Endothelial cell of umbilical vein (primary cell): ENCODE measurements at regions not wholly inside any gene's neighbourhood (a gene's known extent, or its start where the extent isn't known, plus 50 kb on each side); places are given as distances from the start of the nearest gene placed in this dataset.

Experiments
- BruUV-seq: library from RNA; stranded (reverse); fragments of 400-500 nt; replicated peaks from 2 replicates; lab custom pipeline; 2021; lab: Mats Ljungman, UMichigan
- CTCF ChIA-PET: fragments of 300-600, 350-600 bp; sonication (Branson Sonifier 250); formaldehyde crosslinking; loops from one replicate; lab custom pipeline; 2021; ENCODE audit warnings: antibody characterized with exemption, inconsistent platforms; lab: Charles Lee
- POLR2A ChIA-PET: fragments of 300-600, 350-600 bp; sonication (Branson Sonifier 250); formaldehyde crosslinking; loops from one replicate; lab custom pipeline; 2021; ENCODE audit warnings: antibody characterized with exemption, inconsistent platforms; lab: Charles Lee
- DNase-seq: peaks from one replicate; pipeline ENCODE4 v3.0.0-alpha.2; 2011; ENCODE audit warnings: low read depth, low spot score
- FAIRE-seq: peaks from 2 replicates; lab custom pipeline; 2011; peaks lifted over from hg19 to GRCh38; lab: Jason Lieb, UNC
- H2AFZ ChIP-seq: 2 replicates; pipeline ENCODE4 v1.6.0; 2012; ENCODE audit warnings: low read depth, low read length, control low read depth, inconsistent platforms
- H3K27ac ChIP-seq: 2 replicates; pipeline ENCODE4 v1.5.1; 2011; ENCODE audit warnings: low read depth, mild to moderate bottlenecking, control low read depth, low read length, moderate library complexity; ENCODE audit not compliant: insufficient read depth
- H3K27me3 ChIP-seq, 2 experiments: 2 replicates each; pipeline versions ENCODE4 v1.6.0 to v1.6.1; 2011; ENCODE audit warnings: low read length in 2 of 2, mixed read lengths in 1 of 2; ENCODE audit not compliant: control insufficient read depth in 2 of 2, insufficient read depth in 2 of 2
- H3K36me3 ChIP-seq, 2 experiments: 2 replicates in 1 of 2; 3 replicates in 1 of 2; pipeline ENCODE4 v1.5.1; 2011; ENCODE audit warnings: low read length in 2 of 2, mild to moderate bottlenecking in 1 of 2, moderate library complexity in 1 of 2; ENCODE audit not compliant: control insufficient read depth in 2 of 2, insufficient read depth in 2 of 2; ENCODE audit errors: extremely low read depth in 1 of 2
- H3K4me1 ChIP-seq: 3 replicates; pipeline ENCODE4 v1.5.1; 2011; ENCODE audit warnings: mild to moderate bottlenecking, low read length; ENCODE audit not compliant: control insufficient read depth, insufficient read depth; ENCODE audit errors: extremely low read depth
- H3K4me2 ChIP-seq: 2 replicates; pipeline ENCODE4 v1.6.1; 2011; ENCODE audit warnings: low read length, control low read depth, mixed read lengths; ENCODE audit not compliant: insufficient read depth
- H3K4me3 ChIP-seq, 3 experiments: fragments of 200-600 bp in 1 of 3; sonication (generic), shearing (Covaris generic) in 1 of 3; replicated peaks in 1 of 3; 2 replicates each; pipeline ENCODE4 v1.5.1; 2011 to 2016; ENCODE audit warnings: control low read depth in 3 of 3, low read length in 3 of 3, mild to moderate bottlenecking in 2 of 3, inconsistent platforms in 1 of 3, low read depth in 1 of 3, moderate library complexity in 1 of 3; ENCODE audit not compliant: insufficient read depth in 1 of 3
- H3K79me2 ChIP-seq: 2 replicates; pipeline ENCODE4 v1.6.0; 2012; ENCODE audit warnings: low read length, inconsistent platforms; ENCODE audit not compliant: control insufficient read depth, insufficient read depth
- H3K9ac ChIP-seq: replicated peaks from 2 replicates; pipeline ENCODE3; 2011; ENCODE audit warnings: low read length, control low read depth; ENCODE audit not compliant: insufficient read depth; ENCODE audit errors: extremely low read depth
- H3K9me1 ChIP-seq: replicated peaks from 3 replicates; pipeline ENCODE4 v1.6.0; 2011; ENCODE audit warnings: mild to moderate bottlenecking, low read length; ENCODE audit not compliant: control insufficient read depth, insufficient read depth; ENCODE audit errors: extremely low read depth
- H3K9me3 ChIP-seq: replicated peaks from 2 replicates; pipeline ENCODE4 v1.5.1; 2012; ENCODE audit warnings: low read length, inconsistent platforms; ENCODE audit not compliant: control insufficient read depth, insufficient read depth
- H4K20me1 ChIP-seq: replicated peaks from 2 replicates; pipeline ENCODE3; 2011; ENCODE audit warnings: mild to moderate bottlenecking, low read length; ENCODE audit not compliant: control insufficient read depth, insufficient read depth; ENCODE audit errors: extremely low read depth
- EZH2 ChIP-seq: IDR thresholded peaks from 2 replicates; pipeline ENCODE4 v1.6.1; 2012; ENCODE audit warnings: borderline replicate concordance, low read depth, mild to moderate bottlenecking, moderate library complexity, low read length, inconsistent platforms; ENCODE audit not compliant: severe bottlenecking
- FOS ChIP-seq: IDR thresholded peaks from 2 replicates; pipeline ENCODE4 v1.6.1; 2011; ENCODE audit warnings: mild to moderate bottlenecking, low read length, moderate library complexity, borderline replicate concordance; ENCODE audit not compliant: insufficient read depth
- GATA2 ChIP-seq: IDR thresholded peaks from 2 replicates; pipeline ENCODE4 v1.7.0; 2011; ENCODE audit warnings: low read depth, mild to moderate bottlenecking, moderate library complexity, mixed read lengths, low read length; ENCODE audit not compliant: insufficient read length, insufficient read depth
- JUN ChIP-seq: IDR thresholded peaks from 2 replicates; pipeline ENCODE4 v1.6.1; 2011; ENCODE audit warnings: borderline replicate concordance, low read depth; ENCODE audit not compliant: insufficient read length, insufficient read depth
- MAX ChIP-seq: IDR thresholded peaks from 2 replicates; pipeline ENCODE4 v1.6.1; 2011; ENCODE audit not compliant: insufficient read depth, insufficient read length
- MYC ChIP-seq: IDR thresholded peaks from one replicate; pipeline ENCODE4 v1.6.1; 2011; ENCODE audit warnings: mild to moderate bottlenecking, low read depth, low read length
- POLR2A ChIP-seq: IDR thresholded peaks from 2 replicates; pipeline ENCODE4 v1.6.1; 2012; ENCODE audit warnings: low read depth, mild to moderate bottlenecking, control low read depth, low read length
- POLR2AphosphoS5 ChIP-seq: IDR thresholded peaks from 2 replicates; pipeline ENCODE4 v1.6.1; 2012; ENCODE audit warnings: low read depth, mild to moderate bottlenecking, control low read depth, low read length, moderate library complexity; ENCODE audit not compliant: insufficient read depth
- dilution Hi-C: fragments of 300-500 bp; cut with MboI; formaldehyde crosslinking; loops from one replicate; pipeline ENCODE4 v1.15.0; 2019; ENCODE audit warnings: low sequenced_read_pairs; ENCODE audit not compliant: extremely low pct_ligation_motif_present
- intact Hi-C: fragments of 100-400 bp; cut with micrococcal nuclease; formaldehyde crosslinking; loops from one replicate; pipeline ENCODE4 v1.10.0; 2022
- TF ChIP-seq, protein P1 (sequence below), 2 donors: IDR thresholded peaks; 1 replicate in 1 of 2; 2 replicates in 1 of 2; pipeline ENCODE4 v1.5.1; 2011; ENCODE audit warnings: low read length in 2 of 2, mild to moderate bottlenecking in 2 of 2, moderate library complexity in 2 of 2, control low read depth in 1 of 2, inconsistent platforms in 1 of 2, low read depth in 1 of 2; ENCODE audit not compliant: insufficient read depth in 1 of 2; ENCODE audit errors: extremely low read depth in 1 of 2

GRCh38 chr3:144237351-144237750 is 265.7 kb downstream of the DIPK2A start:
- no TSS peak for BruUV-seq
- FAIRE-seq: no peak
- dilution Hi-C loops: no loop called here

More at GRCh38 chr3:144237351-144237750, 265.7 kb downstream of the DIPK2A start:
- POLR2A ChIA-PET: no interaction called here
- no peaks in the 10 kb centered on the region for H3K27me3 ChIP-seq
- no peaks in the 10 kb centered on the region for H3K9me1 ChIP-seq
- H2AFZ ChIP-seq: no peak overlapping the region
- no peaks in the 10 kb centered on the region for H3K79me2 ChIP-seq
- no peak overlapping the region for H3K4me2 ChIP-seq
- CTCF ChIA-PET: no interaction called here
- H3K4me1 ChIP-seq: no peaks in the 10 kb centered on the region
- H3K9me3 ChIP-seq: no peaks in the 10 kb centered on the region
- DNase-seq: no peak
- intact Hi-C loops: no loop called here
- TF ChIP-seq MAX (no peak), EZH2 (no peak), POLR2A (no peak), POLR2AphosphoS5 (no peak), FOS (no peak), MYC (no peak), JUN (no peak), GATA2 (no peak)
- TF ChIP-seq, protein P1, sequence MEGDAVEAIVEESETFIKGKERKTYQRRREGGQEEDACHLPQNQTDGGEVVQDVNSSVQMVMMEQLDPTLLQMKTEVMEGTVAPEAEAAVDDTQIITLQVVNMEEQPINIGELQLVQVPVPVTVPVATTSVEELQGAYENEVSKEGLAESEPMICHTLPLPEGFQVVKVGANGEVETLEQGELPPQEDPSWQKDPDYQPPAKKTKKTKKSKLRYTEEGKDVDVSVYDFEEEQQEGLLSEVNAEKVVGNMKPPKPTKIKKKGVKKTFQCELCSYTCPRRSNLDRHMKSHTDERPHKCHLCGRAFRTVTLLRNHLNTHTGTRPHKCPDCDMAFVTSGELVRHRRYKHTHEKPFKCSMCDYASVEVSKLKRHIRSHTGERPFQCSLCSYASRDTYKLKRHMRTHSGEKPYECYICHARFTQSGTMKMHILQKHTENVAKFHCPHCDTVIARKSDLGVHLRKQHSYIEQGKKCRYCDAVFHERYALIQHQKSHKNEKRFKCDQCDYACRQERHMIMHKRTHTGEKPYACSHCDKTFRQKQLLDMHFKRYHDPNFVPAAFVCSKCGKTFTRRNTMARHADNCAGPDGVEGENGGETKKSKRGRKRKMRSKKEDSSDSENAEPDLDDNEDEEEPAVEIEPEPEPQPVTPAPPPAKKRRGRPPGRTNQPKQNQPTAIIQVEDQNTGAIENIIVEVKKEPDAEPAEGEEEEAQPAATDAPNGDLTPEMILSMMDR (IDR thresholded peaks at IDR 0.05; ENCODE audit: extremely low read depth in 1 of 2, insufficient read depth in 1 of 2, low read depth in 1 of 2, low read length in 2 of 2): no peak
- H3K36me3 ChIP-seq: no peaks in the 10 kb centered on the region
- H3K4me3 ChIP-seq: no peak overlapping the region
- no peaks in the 10 kb centered on the region for H4K20me1 ChIP-seq
- no peak overlapping the region for H3K9ac ChIP-seq
- H3K27ac ChIP-seq: no peak overlapping the region
